Stomach (tissue), 4 donors: ENCODE measurements at regions not wholly inside any gene's neighbourhood (a gene's known extent, or its start where the extent isn't known, plus 50 kb on each side); places are given as distances from the start of the nearest gene placed in this dataset.

Source experiments
- CTCF ChIP-seq, 7 experiments: fragments of 450-650 bp in 4 of 7; fragments of 200-600 bp in 3 of 7; sonication (generic) in 3 of 7; IDR thresholded peaks; one replicate each; pipeline ENCODE4 v1.5.1; 2016 to 2019; ENCODE audit warnings: antibody characterized with exemption in 7 of 7, control low read depth in 2 of 7, mild to moderate bottlenecking in 1 of 7
- EP300 ChIP-seq: sonication (generic); formaldehyde crosslinking; IDR thresholded peaks from one replicate; pipeline ENCODE4 v1.6.1; 2017; ENCODE audit warnings: antibody characterized with exemption
- POLR2A ChIP-seq, 4 donors: fragments of 450-650 bp; IDR thresholded peaks; one replicate each; pipeline ENCODE4 v1.6.1; 2016; ENCODE audit warnings: antibody characterized with exemption in 4 of 4, control low read depth in 2 of 4, mild to moderate bottlenecking in 1 of 4, moderate library complexity in 1 of 4

GRCh38 chr6:167720456-167721285 is 106.0 kb upstream of the AFDN start:
- no peak for TF ChIP-seq POLR2A (IDR thresholded peaks at IDR 0.05)
- no peak for TF ChIP-seq CTCF (IDR thresholded peaks at IDR 0.05)
- TF ChIP-seq EP300: no peak
